ENCODE measurements at regions not wholly inside any gene's neighbourhood (a gene's known extent, or its start where the extent isn't known, plus 50 kb on each side); places are given as distances from the start of the nearest gene placed in this dataset.
"Not testable (repeated sequence)": the region's sequence is repeated elsewhere in the genome, so short reads cannot be mapped to it uniquely, and the experiment has no call there.

GRCh38 chr7:29664999-29665398, 101.4 kb downstream of the PRR15 start:
- CTCF ChIA-PET: not testable (repeated sequence)

GRCh38 chr7:29667096-29667669, 103.5 kb downstream of the PRR15 start:
- H3K9me3 ChIP-seq (ENCODE audit: control insufficient read depth, insufficient read depth, low read length); H3K27me3 ChIP-seq (ENCODE audit: control insufficient read depth, insufficient read depth, low read length); CTCF ChIA-PET; POLR2A ChIA-PET; DNase-seq (ENCODE audit: low read depth, low spot score); H3K27ac ChIP-seq (ENCODE audit: low read depth, low read length); H3K4me3 ChIP-seq (ENCODE audit: low read depth, low read length): not testable (repeated sequence)

More at GRCh38 chr7:29664999-29665398, 101.4 kb downstream of the PRR15 start:
- DNase-seq (ENCODE audit: low read depth, low spot score); H3K27me3 ChIP-seq (ENCODE audit: control insufficient read depth, insufficient read depth, low read length); POLR2A ChIA-PET; H3K27ac ChIP-seq (ENCODE audit: low read depth, low read length); H3K4me3 ChIP-seq (ENCODE audit: low read depth, low read length); H3K9me3 ChIP-seq (ENCODE audit: control insufficient read depth, insufficient read depth, low read length): not testable (repeated sequence)

GRCh38 chr7:29671286-29671685, 107.7 kb downstream of the PRR15 start:
- H3K4me3 ChIP-seq (ENCODE audit: low read depth, low read length); POLR2A ChIA-PET; H3K27me3 ChIP-seq (ENCODE audit: control insufficient read depth, insufficient read depth, low read length); CTCF ChIA-PET; H3K9me3 ChIP-seq (ENCODE audit: control insufficient read depth, insufficient read depth, low read length); DNase-seq (ENCODE audit: low read depth, low spot score); H3K27ac ChIP-seq (ENCODE audit: low read depth, low read length): not testable (repeated sequence)

- H3K4me3 ChIP-seq (ENCODE audit: low read depth, low read length); DNase-seq (ENCODE audit: low read depth, low spot score); H3K9me3 ChIP-seq (ENCODE audit: control insufficient read depth, insufficient read depth, low read length); H3K27ac ChIP-seq (ENCODE audit: low read depth, low read length); POLR2A ChIA-PET; H3K27me3 ChIP-seq (ENCODE audit: control insufficient read depth, insufficient read depth, low read length); CTCF ChIA-PET: not testable (repeated sequence)
Measured at GRCh38 chr7:29673635-29674034, 110.0 kb downstream of the PRR15 start.

GRCh38 chr7:29674626-29675025, 111.0 kb downstream of the PRR15 start:
- POLR2A ChIA-PET; H3K9me3 ChIP-seq (ENCODE audit: control insufficient read depth, insufficient read depth, low read length); H3K27ac ChIP-seq (ENCODE audit: low read depth, low read length); H3K27me3 ChIP-seq (ENCODE audit: control insufficient read depth, insufficient read depth, low read length); H3K4me3 ChIP-seq (ENCODE audit: low read depth, low read length); CTCF ChIA-PET; DNase-seq (ENCODE audit: low read depth, low spot score): not testable (repeated sequence)

GRCh38 chr7:29677254-29677653, 113.6 kb downstream of the PRR15 start:
- DNase-seq (ENCODE audit: low read depth, low spot score); POLR2A ChIA-PET; H3K27me3 ChIP-seq (ENCODE audit: control insufficient read depth, insufficient read depth, low read length); H3K4me3 ChIP-seq (ENCODE audit: low read depth, low read length); H3K9me3 ChIP-seq (ENCODE audit: control insufficient read depth, insufficient read depth, low read length); CTCF ChIA-PET; H3K27ac ChIP-seq (ENCODE audit: low read depth, low read length): not testable (repeated sequence)

GRCh38 chr7:29679963-29680362, 116.3 kb downstream of the PRR15 start:
- H3K9me3 ChIP-seq (ENCODE audit: control insufficient read depth, insufficient read depth, low read length); CTCF ChIA-PET; H3K4me3 ChIP-seq (ENCODE audit: low read depth, low read length); H3K27ac ChIP-seq (ENCODE audit: low read depth, low read length); H3K27me3 ChIP-seq (ENCODE audit: control insufficient read depth, insufficient read depth, low read length); DNase-seq (ENCODE audit: low read depth, low spot score); POLR2A ChIA-PET: not testable (repeated sequence)

GRCh38 chr7:29680601-29681000, 117.0 kb downstream of the PRR15 start:
- H3K27me3 ChIP-seq (ENCODE audit: control insufficient read depth, insufficient read depth, low read length); DNase-seq (ENCODE audit: low read depth, low spot score); H3K27ac ChIP-seq (ENCODE audit: low read depth, low read length); H3K9me3 ChIP-seq (ENCODE audit: control insufficient read depth, insufficient read depth, low read length); H3K4me3 ChIP-seq (ENCODE audit: low read depth, low read length); CTCF ChIA-PET; POLR2A ChIA-PET: not testable (repeated sequence)

- H3K27ac ChIP-seq (ENCODE audit: low read depth, low read length); H3K9me3 ChIP-seq (ENCODE audit: control insufficient read depth, insufficient read depth, low read length); POLR2A ChIA-PET; CTCF ChIA-PET; H3K27me3 ChIP-seq (ENCODE audit: control insufficient read depth, insufficient read depth, low read length); DNase-seq (ENCODE audit: low read depth, low spot score): not testable (repeated sequence)
- peak overlapping the region; percentile 68 for H3K4me3 ChIP-seq (ENCODE audit: low read depth, low read length)
Measured at GRCh38 chr7:29684151-29684786, 120.6 kb downstream of the PRR15 start.
